ENCODE measurements at regions not wholly inside any gene's neighbourhood (a gene's known extent, or its start where the extent isn't known, plus 50 kb on each side); places are given as distances from the start of the nearest gene placed in this dataset.
A peak's percentile ranks its signal among the peaks of the same experiment; 100 is the strongest.

- intact Hi-C loops (cut with DNase I) = loop anchor here (2.0 to 5.0 kb wide), 3 partner anchors 37 to 101 kb away; no protein-coding TSS in a partner anchor
- Histone ChIP-seq H3K9me3 (no peaks in the 10 kb centered on the region), H3K27me3 (no peaks in the 10 kb centered on the region), H3K4me1 (peaks cover 0 to 56% (median 51%) of the 10 kb centered on the region in 4 donors), H3K36me3 (no peaks in the 10 kb centered on the region), H3K4me3 (no peak overlapping the region), H3K27ac (peak overlapping the region in 3 of 4 donors; percentile 92 to 94 (median 93))
- TF ChIP-seq POLR2AphosphoS5 (IDR thresholded peaks at IDR 0.05) = no peak
- TF ChIP-seq POLR2A (IDR thresholded peaks at IDR 0.05) = no peak
- no peak for TF ChIP-seq EP300 (IDR thresholded peaks at IDR 0.05)
- TF ChIP-seq CTCF (IDR thresholded peaks at IDR 0.05) = no peak
- 26 to 68% methylated on average over 5 of the region's 5 CpGs for WGBS, 2 donors
- no peak for DNase-seq
Measured at GRCh38 chr11:19579957-19580356, 132.7 kb upstream of the NAV2 start.

- intact Hi-C loops (cut with DNase I) = loop anchor here (2.0 to 5.0 kb wide), 3 partner anchors 38 to 102 kb away; no protein-coding TSS in a partner anchor
- H3K4me1 ChIP-seq = peaks cover 0 to 67% (median 61%) of the 10 kb centered on the region in 4 donors
- 86 to 90% methylated on average over 2 of the region's 2 CpGs for WGBS, 2 donors
Measured at GRCh38 chr11:19578871-19579270, 133.8 kb upstream of the NAV2 start.

GRCh38 chr11:19577976-19578619, 134.5 kb upstream of the NAV2 start:
- H3K4me3 ChIP-seq = no peak overlapping the region
- intact Hi-C loops (cut with DNase I) = loop anchor here (2.0 to 5.0 kb wide), 4 partner anchors 39 to 135 kb away; partner anchors contain the start of gene NAV2
- WGBS, 2 donors = 37 to 67% methylated on average over 9 of the region's 9 CpGs
- H3K9me3 ChIP-seq = no peaks in the 10 kb centered on the region
- H3K36me3 ChIP-seq = no peaks in the 10 kb centered on the region
- TF ChIP-seq POLR2A (IDR thresholded peaks at IDR 0.05) (no peak), CTCF (IDR thresholded peaks at IDR 0.05) (peak in 1 of 4 experiments; percentile 8), EP300 (IDR thresholded peaks at IDR 0.05) (peak in 2 of 4 donors; percentile 27 to 71), POLR2AphosphoS5 (IDR thresholded peaks at IDR 0.05) (peak; percentile 72 to 85 (median 84))
- peak overlapping the region; percentile 81 to 94 (median 92) for H3K27ac ChIP-seq
- peaks cover 0 to 74% (median 68%) of the 10 kb centered on the region in 4 donors for H3K4me1 ChIP-seq
- no peaks in the 10 kb centered on the region for H3K27me3 ChIP-seq
- peak; percentile 96 for DNase-seq

More at GRCh38 chr11:19578871-19579270, 133.8 kb upstream of the NAV2 start:
- DNase-seq = no peak
- Histone ChIP-seq H3K27me3 (no peaks in the 10 kb centered on the region), H3K9me3 (no peaks in the 10 kb centered on the region), H3K36me3 (no peaks in the 10 kb centered on the region), H3K4me3 (no peak overlapping the region), H3K27ac (peak overlapping the region; percentile 81 to 94 (median 92))
- TF ChIP-seq POLR2AphosphoS5 (IDR thresholded peaks at IDR 0.05) (no peak), EP300 (IDR thresholded peaks at IDR 0.05) (no peak), POLR2A (IDR thresholded peaks at IDR 0.05) (no peak), CTCF (IDR thresholded peaks at IDR 0.05) (no peak)

- intact Hi-C loops (cut with DNase I) = loop anchor here (2.0 to 5.0 kb wide), 3 partner anchors 40 to 135 kb away; partner anchors contain the start of gene NAV2
- H3K4me3 ChIP-seq = no peak overlapping the region
- DNase-seq = no peak
- H3K27ac ChIP-seq = peak overlapping the region; percentile 81 to 94 (median 92)
- no peaks in the 10 kb centered on the region for H3K36me3 ChIP-seq
- no peaks in the 10 kb centered on the region for H3K27me3 ChIP-seq
- no peaks in the 10 kb centered on the region for H3K9me3 ChIP-seq
- H3K4me1 ChIP-seq = peaks cover 0 to 76% (median 71%) of the 10 kb centered on the region in 4 donors
- WGBS, 2 donors = 39 to 65% methylated on average over 8 of the region's 8 CpGs
- TF ChIP-seq CTCF (IDR thresholded peaks at IDR 0.05) (no peak), POLR2AphosphoS5 (IDR thresholded peaks at IDR 0.05) (no peak), POLR2A (IDR thresholded peaks at IDR 0.05) (no peak), EP300 (IDR thresholded peaks at IDR 0.05) (no peak)
Measured at GRCh38 chr11:19577391-19577975, 135.2 kb upstream of the NAV2 start.
